HG03196 (cell line): ENCODE measurements at regions not wholly inside any gene's neighbourhood (a gene's known extent, or its start where the extent isn't known, plus 50 kb on each side); places are given as distances from the start of the nearest gene placed in this dataset.

Source experiments
- ATAC-seq: cut with Tn5 transposase; IDR thresholded peaks from one replicate; pipeline ENCODE4 v1.9.1; 2021; ENCODE audit not compliant: unreplicated experiment

GRCh38 chr11:119476038-119476437 lies 53.1 kb upstream of the THY1 start:
- ATAC-seq: no peak

- no peak for ATAC-seq
Observed at GRCh38 chr11:119474682-119475596, 52.0 kb upstream of the THY1 start.

- ATAC-seq: no peak
Observed at GRCh38 chr11:119473901-119474681, 51.1 kb upstream of the THY1 start.

- no peak for ATAC-seq
Observed at GRCh38 chr11:119473226-119473625, 50.3 kb upstream of the THY1 start.

- no peak for ATAC-seq
Observed at GRCh38 chr11:119472856-119473222, 49.9 kb upstream of the THY1 start.
